GM12878 (cell line): ENCODE measurements at regions not wholly inside any gene's neighbourhood (a gene's known extent, or its start where the extent isn't known, plus 50 kb on each side); places are given as distances from the start of the nearest gene placed in this dataset.

Source experiments
- ASH2L ChIP-seq: fragments of 300-600, 200-600 bp; sonication (generic); IDR thresholded peaks from 2 replicates; pipeline ENCODE4 v1.6.1; 2017; ENCODE audit warnings: low read depth, mild to moderate bottlenecking, borderline replicate concordance
- ATF3 ChIP-seq: IDR thresholded peaks from 2 replicates; pipeline ENCODE4 v1.6.1; 2011; ENCODE audit warnings: low read depth, mild to moderate bottlenecking, low read length, moderate library complexity, borderline replicate concordance; ENCODE audit errors: extremely low read depth
- BRCA1 ChIP-seq: IDR thresholded peaks from 2 replicates; pipeline ENCODE4 v1.6.1; 2011; ENCODE audit warnings: low read depth, low read length, improper control_type of control experiment
- FOXK2 ChIP-seq: fragments of 450-650 bp; IDR thresholded peaks from 2 replicates; pipeline ENCODE4 v1.6.1; 2017; ENCODE audit warnings: mild to moderate bottlenecking, moderate library complexity
- RB1 ChIP-seq: fragments of 450-650 bp; formaldehyde crosslinking; IDR thresholded peaks from 2 replicates; pipeline ENCODE4 v1.6.1; 2017; ENCODE audit warnings: mild to moderate bottlenecking, borderline replicate concordance
- SKIL ChIP-seq: fragments of 450-650 bp; IDR thresholded peaks from 2 replicates; pipeline ENCODE4 v1.6.1; 2017; ENCODE audit warnings: mild to moderate bottlenecking, low read depth, inconsistent platforms; ENCODE audit not compliant: poor library complexity, severe bottlenecking
- SREBF2 ChIP-seq: IDR thresholded peaks from 2 replicates; pipeline ENCODE4 v1.6.1; 2012; ENCODE audit warnings: mild to moderate bottlenecking, low read length
- ZBTB4 ChIP-seq: fragments of 450-650 bp; formaldehyde crosslinking; IDR thresholded peaks from 2 replicates; pipeline ENCODE4 v1.4.0; 2022; ENCODE audit warnings: mild to moderate bottlenecking, moderate library complexity

- TF ChIP-seq ATF3 (no peak), SKIL (no peak), ASH2L (no peak), RB1 (no peak), SREBF2 (no peak), BRCA1 (no peak), FOXK2 (no peak), ZBTB4 (no peak)
- TF ChIP-seq, all 136 proteins: peak for 0
These were observed 402.0 kb upstream of the IRX4 start (continued) for GRCh38 chr5:2284678-2285077.
